GM18508 (cell line): ENCODE measurements at regions not wholly inside any gene's neighbourhood (a gene's known extent, or its start where the extent isn't known, plus 50 kb on each side); places are given as distances from the start of the nearest gene placed in this dataset.

Experiments used
- ATAC-seq: cut with Tn5 transposase; IDR thresholded peaks from one replicate; pipeline ENCODE4 v1.9.1; 2021; ENCODE audit warnings: moderate number of reproducible peaks; ENCODE audit not compliant: insufficient read depth, unreplicated experiment

- no peak for ATAC-seq
Observed at GRCh38 chr5:93891491-93892480, 150.4 kb upstream of the POU5F2 start.

- no peak for ATAC-seq
Observed at GRCh38 chr5:93890657-93891056, 149.3 kb upstream of the POU5F2 start.

- ATAC-seq = no peak
Observed at GRCh38 chr5:93887678-93888077, 146.3 kb upstream of the POU5F2 start.

GRCh38 chr5:93886917-93887361 lies 145.5 kb upstream of the POU5F2 start:
- ATAC-seq = no peak

GRCh38 chr5:93886098-93886806 lies 144.9 kb upstream of the POU5F2 start:
- ATAC-seq = no peak

GRCh38 chr5:93884254-93884653 lies 142.9 kb upstream of the POU5F2 start:
- ATAC-seq = no peak

- ATAC-seq = no peak
Observed at GRCh38 chr5:93883459-93883858, 142.1 kb upstream of the POU5F2 start.

GRCh38 chr5:93875693-93876092 lies 134.3 kb upstream of the POU5F2 start:
- no peak for ATAC-seq

GRCh38 chr5:93874491-93874890 lies 133.1 kb upstream of the POU5F2 start:
- ATAC-seq = peak; percentile 41

- peak; percentile 77 for ATAC-seq
Observed at GRCh38 chr5:93874080-93874479, 132.7 kb upstream of the POU5F2 start.

- no peak for ATAC-seq
Observed at GRCh38 chr5:93873211-93873736, 131.9 kb upstream of the POU5F2 start.

- ATAC-seq = no peak
Observed at GRCh38 chr5:93870649-93871048, 129.2 kb upstream of the POU5F2 start.

- ATAC-seq = no peak
Observed at GRCh38 chr5:93868851-93869250, 127.5 kb upstream of the POU5F2 start.

- no peak for ATAC-seq
Observed at GRCh38 chr5:93850311-93850710, 108.9 kb upstream of the POU5F2 start.

GRCh38 chr5:93845376-93845775 lies 104.0 kb upstream of the POU5F2 start:
- ATAC-seq = no peak

- no peak for ATAC-seq
Observed at GRCh38 chr5:93831449-93831848, 90.0 kb upstream of the POU5F2 start.

- ATAC-seq = no peak
Observed at GRCh38 chr5:93830893-93831292, 89.5 kb upstream of the POU5F2 start.

- ATAC-seq = no peak
Observed at GRCh38 chr5:93829346-93829745, 87.9 kb upstream of the POU5F2 start.

GRCh38 chr5:93821891-93822415 lies 80.6 kb upstream of the POU5F2 start:
- no peak for ATAC-seq

GRCh38 chr5:93819668-93820067 lies 78.3 kb upstream of the POU5F2 start:
- ATAC-seq = no peak

GRCh38 chr5:93810780-93811179 lies 69.4 kb upstream of the POU5F2 start:
- no peak for ATAC-seq
